GM12801 (cell line): ENCODE measurements at regions not wholly inside any gene's neighbourhood (a gene's known extent, or its start where the extent isn't known, plus 50 kb on each side); places are given as distances from the start of the nearest gene placed in this dataset.

Experiments
- TF ChIP-seq, protein P1 (sequence below): IDR thresholded peaks from one replicate; pipeline ENCODE4 v1.5.1; 2011; ENCODE audit warnings: control low read depth; ENCODE audit not compliant: insufficient read length; ENCODE audit errors: extremely low read depth

DNA sequence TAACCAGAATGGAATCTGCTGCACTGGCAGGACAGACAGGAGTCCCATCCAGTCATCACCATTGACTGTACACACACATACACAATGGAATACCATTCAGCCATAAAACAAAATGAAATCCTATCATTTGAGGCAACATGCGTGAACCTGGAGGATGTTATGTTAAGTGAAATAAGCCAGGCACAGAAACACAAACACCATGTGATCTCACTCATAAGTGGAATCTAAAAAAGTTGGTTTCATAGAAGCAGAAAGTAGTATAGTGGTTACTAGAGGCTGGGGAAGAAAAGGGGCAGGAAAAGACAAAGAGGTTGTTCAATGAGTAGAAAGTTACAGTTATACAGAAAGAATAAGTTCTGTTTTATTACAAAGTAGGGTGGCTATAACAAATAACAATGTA lies 884.0 kb upstream of the ACO1 start:
- TF ChIP-seq, protein P1, sequence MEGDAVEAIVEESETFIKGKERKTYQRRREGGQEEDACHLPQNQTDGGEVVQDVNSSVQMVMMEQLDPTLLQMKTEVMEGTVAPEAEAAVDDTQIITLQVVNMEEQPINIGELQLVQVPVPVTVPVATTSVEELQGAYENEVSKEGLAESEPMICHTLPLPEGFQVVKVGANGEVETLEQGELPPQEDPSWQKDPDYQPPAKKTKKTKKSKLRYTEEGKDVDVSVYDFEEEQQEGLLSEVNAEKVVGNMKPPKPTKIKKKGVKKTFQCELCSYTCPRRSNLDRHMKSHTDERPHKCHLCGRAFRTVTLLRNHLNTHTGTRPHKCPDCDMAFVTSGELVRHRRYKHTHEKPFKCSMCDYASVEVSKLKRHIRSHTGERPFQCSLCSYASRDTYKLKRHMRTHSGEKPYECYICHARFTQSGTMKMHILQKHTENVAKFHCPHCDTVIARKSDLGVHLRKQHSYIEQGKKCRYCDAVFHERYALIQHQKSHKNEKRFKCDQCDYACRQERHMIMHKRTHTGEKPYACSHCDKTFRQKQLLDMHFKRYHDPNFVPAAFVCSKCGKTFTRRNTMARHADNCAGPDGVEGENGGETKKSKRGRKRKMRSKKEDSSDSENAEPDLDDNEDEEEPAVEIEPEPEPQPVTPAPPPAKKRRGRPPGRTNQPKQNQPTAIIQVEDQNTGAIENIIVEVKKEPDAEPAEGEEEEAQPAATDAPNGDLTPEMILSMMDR, result no peak

DNA sequence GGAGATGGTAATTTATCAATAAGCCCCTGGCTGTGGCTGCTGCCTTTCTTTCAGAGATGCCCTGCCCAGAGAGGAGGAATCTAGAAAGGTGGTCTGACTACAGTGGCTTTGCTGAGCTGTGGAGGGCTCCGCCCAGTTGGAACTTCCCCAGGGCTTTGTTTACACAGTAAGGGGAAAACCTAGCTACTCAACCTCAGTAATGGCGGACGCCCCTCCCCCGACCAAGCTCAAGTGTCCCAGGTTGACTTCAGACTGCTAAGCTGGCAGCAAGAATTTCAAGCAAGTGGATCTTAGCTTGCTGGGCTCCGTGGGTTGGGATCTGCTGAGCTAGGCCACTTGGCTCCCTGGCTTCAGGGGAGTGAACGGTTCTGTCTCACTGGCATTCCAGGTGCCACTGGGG lies 865.4 kb upstream of the ACO1 start:
- TF ChIP-seq, protein P1, result no peak

GRCh38 chr9:31519424-31519823 lies 865.0 kb upstream of the ACO1 start:
- TF ChIP-seq, protein P1, result no peak

DNA sequence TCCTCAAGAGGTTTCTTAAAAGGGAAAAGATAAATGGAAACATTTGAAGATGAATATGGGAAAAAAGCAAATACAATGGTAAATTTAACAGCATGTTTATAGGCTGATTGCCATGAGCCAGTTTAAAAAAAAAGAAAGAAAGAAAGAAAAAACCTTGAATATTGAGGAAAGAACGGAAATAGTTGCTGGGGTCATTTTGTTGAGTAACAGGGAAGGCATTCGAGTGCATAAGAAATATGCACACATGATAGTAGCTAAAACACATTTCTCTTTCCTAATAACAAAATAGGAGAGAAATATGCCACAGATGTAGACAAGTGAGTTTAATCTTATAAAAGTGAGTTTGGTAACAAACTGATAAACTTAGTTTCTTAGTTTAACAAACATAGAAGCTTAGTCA lies 864.6 kb upstream of the ACO1 start:
- TF ChIP-seq, protein P1, result no peak

- TF ChIP-seq, protein P1, result no peak
These were observed 864.0 kb upstream of the ACO1 start for GRCh38 chr9:31520301-31521085.

DNA sequence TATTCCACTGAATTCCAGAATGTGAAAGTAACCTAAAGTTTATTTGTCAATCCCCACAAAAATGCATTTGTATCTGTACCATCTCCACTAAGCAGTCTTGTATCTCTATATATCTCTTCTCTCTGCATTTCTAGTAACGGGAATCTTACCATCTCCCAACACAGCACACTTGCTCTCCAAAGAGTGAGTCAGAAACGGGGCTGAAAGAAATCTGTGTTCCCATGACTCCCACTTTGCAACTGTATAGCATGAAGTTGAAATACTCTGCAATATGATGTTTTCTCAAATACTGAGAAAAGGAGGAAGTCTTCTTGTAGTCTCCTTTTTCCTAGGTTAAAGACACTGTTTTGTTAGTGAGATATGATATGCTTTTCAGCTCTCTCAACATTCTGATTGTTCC lies 848.8 kb upstream of the ACO1 start:
- TF ChIP-seq, protein P1, result no peak

- TF ChIP-seq, protein P1, result no peak
These were observed 848.0 kb upstream of the ACO1 start for GRCh38 chr9:31536471-31536870.
